IMR-90 (cell line): ENCODE measurements at regions not wholly inside any gene's neighbourhood (a gene's known extent, or its start where the extent isn't known, plus 50 kb on each side); places are given as distances from the start of the nearest gene placed in this dataset.

Experiments used
- ATAC-seq: fragments of 200-7000 bp; cut with Tn5 transposase; 2 replicates; pipeline ENCODE4 v1.9.1; 2020; ENCODE audit warnings: low read depth, mild to moderate bottlenecking, moderate library complexity
- BruUV-seq: library from RNA; stranded (reverse); fragments of 400-500 nt; replicated peaks from 2 replicates; lab custom pipeline; 2021; lab: Mats Ljungman, UMichigan
- CTCF ChIA-PET: fragments of 300-600 bp; formaldehyde crosslinking; extraction: SDS; loops from one replicate; lab custom pipeline; 2021; ENCODE audit warnings: antibody characterized with exemption; lab: Yijun Ruan, JAX
- POLR2A ChIA-PET: fragments of 300-600 bp; sonication (Branson Sonifier 250); formaldehyde crosslinking; loops from one replicate; lab custom pipeline; 2022; ENCODE audit warnings: antibody characterized with exemption; ENCODE audit not compliant: unreplicated experiment; lab: Charles Lee
- DNase-seq: peaks from one replicate; pipeline ENCODE4 v3.0.0; 2013
- H2AFZ ChIP-seq: replicated peaks from 2 replicates; pipeline ENCODE3; 2013; ENCODE audit warnings: low read length, mild to moderate bottlenecking; ENCODE audit not compliant: poor library complexity
- H2AK5ac ChIP-seq: 2 replicates; pipeline ENCODE4 v1.6.1; 2013; ENCODE audit warnings: low read depth, low read length, inconsistent platforms
- H2AK9ac ChIP-seq: replicated peaks from 2 replicates; pipeline ENCODE3; 2013; ENCODE audit warnings: mild to moderate bottlenecking, low read depth, low read length, moderate library complexity; ENCODE audit not compliant: poor library complexity
- H2BK120ac ChIP-seq: 2 replicates; pipeline ENCODE4 v1.6.1; 2013; ENCODE audit warnings: low read depth, low read length, inconsistent platforms
- H2BK15ac ChIP-seq: 3 replicates; pipeline ENCODE4 v1.6.1; 2013; ENCODE audit warnings: low read depth, low read length, inconsistent platforms
- H2BK20ac ChIP-seq: 2 replicates; pipeline ENCODE4 v1.6.1; 2013; ENCODE audit warnings: low read depth, mild to moderate bottlenecking, inconsistent platforms, low read length, moderate library complexity
- H2BK5ac ChIP-seq: 2 replicates; pipeline ENCODE4 v1.6.1; 2013; ENCODE audit warnings: mild to moderate bottlenecking, low read depth, low read length, inconsistent platforms; ENCODE audit not compliant: poor library complexity, severe bottlenecking
- H3K14ac ChIP-seq: replicated peaks from 2 replicates; pipeline ENCODE4 v1.6.1; 2013; ENCODE audit warnings: low read depth, low read length, inconsistent platforms
- H3K18ac ChIP-seq: 2 replicates; pipeline ENCODE4 v1.6.1; 2013; ENCODE audit warnings: low read depth, low read length, control low read depth
- H3K23ac ChIP-seq: 2 replicates; pipeline ENCODE4 v1.6.1; 2013; ENCODE audit warnings: low read depth, low read length, inconsistent platforms
- H3K27ac ChIP-seq: 2 replicates; pipeline ENCODE4 v1.5.1; 2013; ENCODE audit warnings: mild to moderate bottlenecking, control low read depth, low read length; ENCODE audit not compliant: insufficient read depth
- H3K27me3 ChIP-seq: 2 replicates; pipeline ENCODE4 v1.6.1; 2013; ENCODE audit warnings: low read length; ENCODE audit not compliant: control insufficient read depth, insufficient read depth
- H3K36me3 ChIP-seq: 2 replicates; pipeline ENCODE4 v1.6.1; 2013; ENCODE audit warnings: low read length, mixed read lengths; ENCODE audit not compliant: control insufficient read depth, insufficient read depth
- H3K4ac ChIP-seq: 2 replicates; pipeline ENCODE4 v1.6.1; 2013; ENCODE audit warnings: low read depth, low read length, inconsistent platforms
- H3K4me1 ChIP-seq: 2 replicates; pipeline ENCODE4 v1.6.1; 2013; ENCODE audit warnings: low read length, mixed read lengths; ENCODE audit not compliant: control insufficient read depth, insufficient read depth
- H3K4me2 ChIP-seq: 2 replicates; pipeline ENCODE4 v1.6.1; 2013; ENCODE audit warnings: low read depth, mild to moderate bottlenecking, control low read depth, low read length, moderate library complexity
- H3K4me3 ChIP-seq: 2 replicates; pipeline ENCODE4 v1.5.1; 2013; ENCODE audit warnings: low read depth, mild to moderate bottlenecking, control low read depth, low read length, moderate library complexity; ENCODE audit not compliant: insufficient read depth
- H3K56ac ChIP-seq: 2 replicates; pipeline ENCODE4 v1.6.1; 2013; ENCODE audit warnings: low read length, inconsistent platforms; ENCODE audit not compliant: insufficient read depth; ENCODE audit errors: extremely low read depth
- H3K79me1 ChIP-seq, 2 experiments: 2 replicates each; pipeline ENCODE4 v1.6.1; 2013; ENCODE audit warnings: low read length in 2 of 2, inconsistent platforms in 1 of 2, low read depth in 1 of 2
- H3K9ac ChIP-seq: 2 replicates; pipeline ENCODE4 v1.6.1; 2013; ENCODE audit warnings: low read depth, low read length, control low read depth
- H3K9me1 ChIP-seq: 2 replicates; pipeline ENCODE4 v1.6.1; 2013; ENCODE audit warnings: low read length, inconsistent platforms; ENCODE audit not compliant: insufficient read depth
- H3K9me3 ChIP-seq: 2 replicates; pipeline ENCODE4 v1.6.1; 2013; ENCODE audit warnings: low read length; ENCODE audit not compliant: control insufficient read depth, insufficient read depth
- H4K20me1 ChIP-seq: 2 replicates; pipeline ENCODE4 v1.6.1; 2013; ENCODE audit warnings: low read length, inconsistent platforms; ENCODE audit not compliant: insufficient read depth
- H4K5ac ChIP-seq: 2 replicates; pipeline ENCODE4 v1.6.1; 2013; ENCODE audit warnings: mild to moderate bottlenecking, low read depth, low read length, control low read depth
- H4K8ac ChIP-seq, 2 experiments: 2 replicates each; pipeline ENCODE4 v1.6.1; 2013; ENCODE audit warnings: low read depth in 2 of 2, low read length in 2 of 2, control low read depth in 1 of 2, inconsistent platforms in 1 of 2
- H4K91ac ChIP-seq: 2 replicates; pipeline ENCODE4 v1.6.1; 2013; ENCODE audit warnings: low read depth, low read length, inconsistent platforms; ENCODE audit not compliant: insufficient read depth
- BHLHE40 ChIP-seq: fragments of 150-350 bp; IDR thresholded peaks from 2 replicates; pipeline ENCODE4 v1.6.1; 2016; ENCODE audit warnings: mild to moderate bottlenecking, low read depth, low read length
- CEBPB ChIP-seq: IDR thresholded peaks from 2 replicates; pipeline ENCODE4 v1.6.1; 2012; ENCODE audit warnings: low read depth, low read length, improper control_type of control experiment
- CHD1 ChIP-seq: IDR thresholded peaks from 2 replicates; pipeline ENCODE4 v1.6.1; 2012; ENCODE audit warnings: low read depth, low read length, improper control_type of control experiment
- CTCF ChIP-seq: conservative IDR thresholded peaks from 2 replicates; pipeline ENCODE4 v1.5.1; 2012; ENCODE audit warnings: mild to moderate bottlenecking, low read depth, low read length, improper control_type of control experiment
- FOS ChIP-seq: fragments of 150-350 bp; IDR thresholded peaks from 2 replicates; pipeline ENCODE4 v1.6.1; 2016; ENCODE audit warnings: low read depth, low read length
- MAFK ChIP-seq: IDR thresholded peaks from 2 replicates; pipeline ENCODE4 v1.6.1; 2012; ENCODE audit warnings: low read depth, low read length, improper control_type of control experiment
- MAZ ChIP-seq: IDR thresholded peaks from 2 replicates; pipeline ENCODE4 v1.6.1; 2012; ENCODE audit warnings: low read depth, mild to moderate bottlenecking, low read length, improper control_type of control experiment, moderate library complexity, borderline replicate concordance
- MXI1 ChIP-seq: IDR thresholded peaks from 2 replicates; pipeline ENCODE4 v1.6.1; 2012; ENCODE audit warnings: low read depth, mild to moderate bottlenecking, low read length, moderate library complexity, borderline replicate concordance
- NFE2L2 ChIP-seq: fragments of 150-350 bp; IDR thresholded peaks from 2 replicates; pipeline ENCODE4 v1.6.1; 2016; ENCODE audit warnings: low read depth, mild to moderate bottlenecking, low read length
- POLR2A ChIP-seq: IDR thresholded peaks from 2 replicates; pipeline ENCODE4 v1.6.1; 2012; ENCODE audit warnings: mild to moderate bottlenecking, low read depth, low read length
- RAD21 ChIP-seq: IDR thresholded peaks from 2 replicates; pipeline ENCODE4 v1.6.1; 2012; ENCODE audit warnings: low read length, improper control_type of control experiment
- RCOR1 ChIP-seq: IDR thresholded peaks from 2 replicates; pipeline ENCODE4 v1.6.1; 2012; ENCODE audit warnings: mild to moderate bottlenecking, low read length, improper control_type of control experiment; ENCODE audit not compliant: insufficient replicate concordance
- RFX5 ChIP-seq: IDR thresholded peaks from 2 replicates; pipeline ENCODE4 v1.8.0; 2012; ENCODE audit warnings: low read depth, mild to moderate bottlenecking, low read length, moderate library complexity
- SMC3 ChIP-seq: fragments of 150-350 bp; IDR thresholded peaks from 2 replicates; pipeline ENCODE4 v1.6.1; 2016; ENCODE audit warnings: low read depth, mild to moderate bottlenecking, antibody characterized with exemption, low read length, moderate library complexity
- WGBS, 2 experiments: methylation state at CpG; one replicate each; pipeline versions ENCODE4 v1.1.5 to v1.1.7; 2013; ENCODE audit warnings: missing lambda C conversion rate in 2 of 2; ENCODE audit not compliant: insufficient read length in 1 of 2; ENCODE audit errors: extremely low coverage in 2 of 2; 5-methylcytosine and 5-hydroxymethylcytosine counted together
- dilution Hi-C: fragments of 300-500 bp; cut with HindIII; formaldehyde crosslinking; loops from one replicate; pipeline ENCODE4 v1.14.3; 2018; ENCODE audit warnings: low sequenced_read_pairs; ENCODE audit not compliant: unreplicated experiment
- in situ Hi-C: fragments of 300-500 bp; cut with MboI; formaldehyde crosslinking; loops from 3 replicates; pipeline ENCODE4 v1.14.3; 2019; ENCODE audit warnings: low sequenced_read_pairs, inconsistent platforms, mixed read lengths
- intact Hi-C: fragments of 100-400 bp; cut with micrococcal nuclease; formaldehyde crosslinking; loops from 2 replicates; pipeline ENCODE4 v1.10.0; 2022
- TF ChIP-seq, protein P1 (sequence below): fragments of 150-350 bp; IDR thresholded peaks from 2 replicates; pipeline ENCODE4 v1.6.1; 2016; ENCODE audit warnings: low read depth, mild to moderate bottlenecking, low read length, moderate library complexity, borderline replicate concordance

GRCh38 chr2:60118061-60118460 is 435.4 kb downstream of the BCL11A start:
- Histone ChIP-seq H3K4ac (no peak overlapping the region), H3K4me2 (no peak overlapping the region), H4K20me1 (no peaks in the 10 kb centered on the region), H3K18ac (no peak overlapping the region), H2AFZ (no peak overlapping the region), H3K27me3 (no peaks in the 10 kb centered on the region), H3K14ac (no peak overlapping the region), H4K91ac (no peak overlapping the region), H3K9ac (no peak overlapping the region), H3K79me1 (no peaks in the 10 kb centered on the region), H3K4me1 (no peaks in the 10 kb centered on the region), H2BK120ac (no peak overlapping the region), H2BK20ac (no peak overlapping the region), H3K9me1 (no peaks in the 10 kb centered on the region), H2AK5ac (no peak overlapping the region), H4K5ac (no peak overlapping the region), H3K56ac (no peak overlapping the region), H3K23ac (no peak overlapping the region), H3K27ac (no peak overlapping the region), H3K36me3 (no peaks in the 10 kb centered on the region), H2AK9ac (no peak overlapping the region), H4K8ac (no peak overlapping the region), H3K4me3 (no peak overlapping the region), H2BK5ac (no peak overlapping the region), H3K9me3 (peaks cover 2% of the 10 kb centered on the region; the same call in 1 of the 2 replicates), H2BK15ac (no peak overlapping the region)
- dilution Hi-C loops: no loop called here
- in situ Hi-C loops: no loop called here
- no peak for ATAC-seq
- no CpG with 5 or more reads among the region's 1 CpG for WGBS, 2 experiments
- CTCF ChIA-PET: no interaction called here
- TF ChIP-seq POLR2A: no peak
- no peak for TF ChIP-seq CEBPB
- no peak for TF ChIP-seq RAD21
- TF ChIP-seq FOS: no peak
- TF ChIP-seq RFX5: no peak
- no peak for TF ChIP-seq MXI1
- no peak for TF ChIP-seq BHLHE40
- TF ChIP-seq SMC3: no peak
- TF ChIP-seq NFE2L2: no peak
- TF ChIP-seq CHD1: no peak
- no peak for TF ChIP-seq RCOR1
- TF ChIP-seq MAFK: no peak
- no peak for TF ChIP-seq MAZ
- no peak for TF ChIP-seq CTCF
- TF ChIP-seq, protein P1, sequence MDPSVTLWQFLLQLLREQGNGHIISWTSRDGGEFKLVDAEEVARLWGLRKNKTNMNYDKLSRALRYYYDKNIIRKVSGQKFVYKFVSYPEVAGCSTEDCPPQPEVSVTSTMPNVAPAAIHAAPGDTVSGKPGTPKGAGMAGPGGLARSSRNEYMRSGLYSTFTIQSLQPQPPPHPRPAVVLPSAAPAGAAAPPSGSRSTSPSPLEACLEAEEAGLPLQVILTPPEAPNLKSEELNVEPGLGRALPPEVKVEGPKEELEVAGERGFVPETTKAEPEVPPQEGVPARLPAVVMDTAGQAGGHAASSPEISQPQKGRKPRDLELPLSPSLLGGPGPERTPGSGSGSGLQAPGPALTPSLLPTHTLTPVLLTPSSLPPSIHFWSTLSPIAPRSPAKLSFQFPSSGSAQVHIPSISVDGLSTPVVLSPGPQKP: no peak
- no TSS peak for BruUV-seq
- no peak for DNase-seq
- intact Hi-C loops: no loop called here
- POLR2A ChIA-PET: no interaction called here
